ENCODE measurements at regions not wholly inside any gene's neighbourhood (a gene's known extent, or its start where the extent isn't known, plus 50 kb on each side); places are given as distances from the start of the nearest gene placed in this dataset.

DNA sequence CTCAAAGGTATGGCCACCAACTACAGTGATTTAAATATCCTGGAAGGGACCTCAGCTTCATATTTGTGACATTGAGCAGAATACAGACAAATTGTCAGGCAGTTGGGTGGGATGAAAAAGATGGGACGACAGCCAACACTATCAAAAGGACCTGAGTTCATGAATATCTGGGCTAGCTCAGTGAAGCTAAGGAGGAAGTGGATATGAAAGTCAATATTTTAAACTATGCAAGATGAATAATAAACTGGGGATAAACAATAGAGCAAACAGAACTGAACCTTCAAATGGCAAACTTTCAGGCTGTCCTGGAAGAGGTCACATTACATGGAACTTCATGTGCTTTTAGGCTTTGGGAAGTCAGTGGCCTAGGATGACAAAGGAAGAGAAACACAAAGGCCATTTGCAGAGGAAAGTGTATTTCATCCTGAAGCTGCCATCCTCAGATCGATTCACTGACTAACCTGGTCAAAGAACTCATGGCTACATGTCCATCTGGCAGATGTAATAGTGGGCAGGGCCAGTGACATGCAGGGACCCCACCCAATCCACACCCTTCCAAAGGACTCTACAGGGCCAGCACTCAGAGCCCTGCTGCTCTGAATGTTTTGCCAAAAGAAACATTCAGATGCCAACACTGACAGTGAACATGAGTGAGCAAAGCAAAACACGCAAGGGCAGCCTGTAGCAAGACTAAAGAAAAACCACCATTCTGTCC is 175.7 kb downstream of the ETAA1 start:
- Histone ChIP-seq H3K4me1 (ENCODE audit: insufficient read depth, low read length) (no peaks in the 10 kb centered on the region), H4K20me1 (ENCODE audit: insufficient read depth, low read length) (no peaks in the 10 kb centered on the region), H2AFZ (ENCODE audit: low read length) (no peak overlapping the region), H3K27me3 (ENCODE audit: control insufficient read depth in 1 of 2, insufficient read depth in 2 of 2, low read length in 2 of 2) (no peaks in the 10 kb centered on the region), H3K27ac (ENCODE audit: extremely low read length, insufficient read depth, low read length) (no peak overlapping the region), H3K9me3 (ENCODE audit: low read length) (peaks cover 88% of the 10 kb centered on the region), H3K36me3 (replicated peaks in 1 of 2; ENCODE audit: control insufficient read depth in 1 of 2, insufficient read depth in 2 of 2, low read length in 2 of 2) (no peaks in the 10 kb centered on the region), H3K4me2 (ENCODE audit: low read depth, low read length) (no peak overlapping the region), H3K79me2 (ENCODE audit: insufficient read depth, low read length) (no peaks in the 10 kb centered on the region), H3K4me3 (replicated peaks in 1 of 3; ENCODE audit: insufficient read depth in 1 of 3, low read depth in 2 of 3, low read length in 3 of 3) (no peak overlapping the region), H3K9ac (ENCODE audit: insufficient read depth, low read depth, low read length) (no peak overlapping the region)
- ChIA-PET CTCF (ENCODE audit: low intra/inter-chr PET ratio, low total read pairs) (no interaction called here), POLR2A (no interaction called here)
- intact Hi-C loops (cut with micrococcal nuclease; ENCODE audit: unreplicated experiment), result no loop called here
- no peak for DNase-seq (ENCODE audit: low spot score)
- no TSS peak for BruUV-seq (replicated peaks)
- ATAC-seq, result no peak
- 23% methylated on average over 3 of the region's 3 CpGs for WGBS (ENCODE audit: low lambda C conversion rate)
- no peak for FAIRE-seq
- TF ChIP-seq, protein P1, sequence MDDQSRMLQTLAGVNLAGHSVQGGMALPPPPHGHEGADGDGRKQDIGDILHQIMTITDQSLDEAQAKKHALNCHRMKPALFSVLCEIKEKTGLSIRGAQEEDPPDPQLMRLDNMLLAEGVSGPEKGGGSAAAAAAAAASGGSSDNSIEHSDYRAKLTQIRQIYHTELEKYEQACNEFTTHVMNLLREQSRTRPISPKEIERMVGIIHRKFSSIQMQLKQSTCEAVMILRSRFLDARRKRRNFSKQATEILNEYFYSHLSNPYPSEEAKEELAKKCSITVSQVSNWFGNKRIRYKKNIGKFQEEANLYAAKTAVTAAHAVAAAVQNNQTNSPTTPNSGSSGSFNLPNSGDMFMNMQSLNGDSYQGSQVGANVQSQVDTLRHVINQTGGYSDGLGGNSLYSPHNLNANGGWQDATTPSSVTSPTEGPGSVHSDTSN (CRISPR knock-in tag; IDR thresholded peaks at IDR 0.05; ENCODE audit: borderline replicate concordance), result no peak
- no peak for TF ChIP-seq NRL (CRISPR knock-in tag; IDR thresholded peaks at IDR 0.05; ENCODE audit: borderline replicate concordance)
- no peak for TF ChIP-seq ZNF326 (CRISPR knock-in tag; IDR thresholded peaks at IDR 0.05; ENCODE audit: borderline replicate concordance)
- TF ChIP-seq, protein P2, sequence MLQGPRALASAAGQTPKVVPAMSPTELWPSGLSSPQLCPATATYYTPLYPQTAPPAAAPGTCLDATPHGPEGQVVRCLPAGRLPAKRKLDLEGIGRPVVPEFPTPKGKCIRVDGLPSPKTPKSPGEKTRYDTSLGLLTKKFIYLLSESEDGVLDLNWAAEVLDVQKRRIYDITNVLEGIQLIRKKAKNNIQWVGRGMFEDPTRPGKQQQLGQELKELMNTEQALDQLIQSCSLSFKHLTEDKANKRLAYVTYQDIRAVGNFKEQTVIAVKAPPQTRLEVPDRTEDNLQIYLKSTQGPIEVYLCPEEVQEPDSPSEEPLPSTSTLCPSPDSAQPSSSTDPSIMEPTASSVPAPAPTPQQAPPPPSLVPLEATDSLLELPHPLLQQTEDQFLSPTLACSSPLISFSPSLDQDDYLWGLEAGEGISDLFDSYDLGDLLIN (CRISPR knock-in tag; IDR thresholded peaks at IDR 0.05; ENCODE audit: borderline replicate concordance), result no peak
- no peak for TF ChIP-seq ZNF282 (IDR thresholded peaks at IDR 0.05; ENCODE audit: partially characterized antibody)
- no peak for TF ChIP-seq ZNF567 (CRISPR knock-in tag; IDR thresholded peaks at IDR 0.05; ENCODE audit: borderline replicate concordance)
- no peak for TF ChIP-seq HOXA5 (CRISPR knock-in tag; IDR thresholded peaks at IDR 0.05)
- TF ChIP-seq, protein P3, sequence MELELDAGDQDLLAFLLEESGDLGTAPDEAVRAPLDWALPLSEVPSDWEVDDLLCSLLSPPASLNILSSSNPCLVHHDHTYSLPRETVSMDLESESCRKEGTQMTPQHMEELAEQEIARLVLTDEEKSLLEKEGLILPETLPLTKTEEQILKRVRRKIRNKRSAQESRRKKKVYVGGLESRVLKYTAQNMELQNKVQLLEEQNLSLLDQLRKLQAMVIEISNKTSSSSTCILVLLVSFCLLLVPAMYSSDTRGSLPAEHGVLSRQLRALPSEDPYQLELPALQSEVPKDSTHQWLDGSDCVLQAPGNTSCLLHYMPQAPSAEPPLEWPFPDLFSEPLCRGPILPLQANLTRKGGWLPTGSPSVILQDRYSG (CRISPR knock-in tag; IDR thresholded peaks at IDR 0.05), result no peak
- TF ChIP-seq ZBTB7A (CRISPR knock-in tag; IDR thresholded peaks at IDR 0.05), result no peak
- no peak for TF ChIP-seq HNRNPK (IDR thresholded peaks at IDR 0.05; ENCODE audit: low read depth, low read length, poor library complexity, severe bottlenecking)
- TF ChIP-seq ZNF543 (CRISPR knock-in tag; IDR thresholded peaks at IDR 0.05), result no peak
- no peak for TF ChIP-seq HES4 (CRISPR knock-in tag; IDR thresholded peaks at IDR 0.05; ENCODE audit: borderline replicate concordance)
- TF ChIP-seq, protein P4, sequence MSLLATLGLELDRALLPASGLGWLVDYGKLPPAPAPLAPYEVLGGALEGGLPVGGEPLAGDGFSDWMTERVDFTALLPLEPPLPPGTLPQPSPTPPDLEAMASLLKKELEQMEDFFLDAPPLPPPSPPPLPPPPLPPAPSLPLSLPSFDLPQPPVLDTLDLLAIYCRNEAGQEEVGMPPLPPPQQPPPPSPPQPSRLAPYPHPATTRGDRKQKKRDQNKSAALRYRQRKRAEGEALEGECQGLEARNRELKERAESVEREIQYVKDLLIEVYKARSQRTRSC (CRISPR knock-in tag; IDR thresholded peaks at IDR 0.05; ENCODE audit: low read depth), result no peak
- TF ChIP-seq, protein P5, sequence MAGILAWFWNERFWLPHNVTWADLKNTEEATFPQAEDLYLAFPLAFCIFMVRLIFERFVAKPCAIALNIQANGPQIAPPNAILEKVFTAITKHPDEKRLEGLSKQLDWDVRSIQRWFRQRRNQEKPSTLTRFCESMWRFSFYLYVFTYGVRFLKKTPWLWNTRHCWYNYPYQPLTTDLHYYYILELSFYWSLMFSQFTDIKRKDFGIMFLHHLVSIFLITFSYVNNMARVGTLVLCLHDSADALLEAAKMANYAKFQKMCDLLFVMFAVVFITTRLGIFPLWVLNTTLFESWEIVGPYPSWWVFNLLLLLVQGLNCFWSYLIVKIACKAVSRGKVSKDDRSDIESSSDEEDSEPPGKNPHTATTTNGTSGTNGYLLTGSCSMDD (CRISPR knock-in tag; IDR thresholded peaks at IDR 0.05), result no peak
- in situ Hi-C loops (cut with HindIII; ENCODE audit: extremely low pct_ligation_motif_present, low pct_unique_long_range_greater_than_20kb), result no loop called here
